ENCODE measurements at regions not wholly inside any gene's neighbourhood (a gene's known extent, or its start where the extent isn't known, plus 50 kb on each side); places are given as distances from the start of the nearest gene placed in this dataset.

- TF ChIP-seq CTCF (conservative IDR thresholded peaks at IDR 0.05; ENCODE audit: low read depth, low read length) (peak; percentile 89), EZH2 (IDR thresholded peaks at IDR 0.05; ENCODE audit: low read length, unreplicated experiment) (no peak), EZH2phosphoT487 (IDR thresholded peaks at IDR 0.05; ENCODE audit: borderline replicate concordance, low read length) (no peak)
Observed at GRCh38 chr3:81910244-81910852, 148.9 kb upstream of the GBE1 start.

Measured in PC-3 (cell line).